IMR-90 (cell line): ENCODE measurements at regions not wholly inside any gene's neighbourhood (a gene's known extent, or its start where the extent isn't known, plus 50 kb on each side); places are given as distances from the start of the nearest gene placed in this dataset.
"Not testable (repeated sequence)": the region's sequence is repeated elsewhere in the genome, so short reads cannot be mapped to it uniquely, and the experiment has no call there.

Source experiments
- ATAC-seq: fragments of 200-7000 bp; cut with Tn5 transposase; 2 replicates; pipeline ENCODE4 v1.9.1; 2020; ENCODE audit warnings: low read depth, mild to moderate bottlenecking, moderate library complexity
- BruUV-seq: library from RNA; stranded (reverse); fragments of 400-500 nt; replicated peaks from 2 replicates; lab custom pipeline; 2021; lab: Mats Ljungman, UMichigan
- CTCF ChIA-PET: fragments of 300-600 bp; formaldehyde crosslinking; extraction: SDS; loops from one replicate; lab custom pipeline; 2021; ENCODE audit warnings: antibody characterized with exemption; lab: Yijun Ruan, JAX
- POLR2A ChIA-PET: fragments of 300-600 bp; sonication (Branson Sonifier 250); formaldehyde crosslinking; loops from one replicate; lab custom pipeline; 2022; ENCODE audit warnings: antibody characterized with exemption; ENCODE audit not compliant: unreplicated experiment; lab: Charles Lee
- DNase-seq: peaks from one replicate; pipeline ENCODE4 v3.0.0; 2013
- H2AFZ ChIP-seq: replicated peaks from 2 replicates; pipeline ENCODE3; 2013; ENCODE audit warnings: low read length, mild to moderate bottlenecking; ENCODE audit not compliant: poor library complexity
- H2AK5ac ChIP-seq: 2 replicates; pipeline ENCODE4 v1.6.1; 2013; ENCODE audit warnings: low read depth, low read length, inconsistent platforms
- H2AK9ac ChIP-seq: replicated peaks from 2 replicates; pipeline ENCODE3; 2013; ENCODE audit warnings: mild to moderate bottlenecking, low read depth, low read length, moderate library complexity; ENCODE audit not compliant: poor library complexity
- H2BK120ac ChIP-seq: 2 replicates; pipeline ENCODE4 v1.6.1; 2013; ENCODE audit warnings: low read depth, low read length, inconsistent platforms
- H2BK15ac ChIP-seq: 3 replicates; pipeline ENCODE4 v1.6.1; 2013; ENCODE audit warnings: low read depth, low read length, inconsistent platforms
- H2BK20ac ChIP-seq: 2 replicates; pipeline ENCODE4 v1.6.1; 2013; ENCODE audit warnings: low read depth, mild to moderate bottlenecking, inconsistent platforms, low read length, moderate library complexity
- H2BK5ac ChIP-seq: 2 replicates; pipeline ENCODE4 v1.6.1; 2013; ENCODE audit warnings: mild to moderate bottlenecking, low read depth, low read length, inconsistent platforms; ENCODE audit not compliant: poor library complexity, severe bottlenecking
- H3K14ac ChIP-seq: replicated peaks from 2 replicates; pipeline ENCODE4 v1.6.1; 2013; ENCODE audit warnings: low read depth, low read length, inconsistent platforms
- H3K18ac ChIP-seq: 2 replicates; pipeline ENCODE4 v1.6.1; 2013; ENCODE audit warnings: low read depth, low read length, control low read depth
- H3K23ac ChIP-seq: 2 replicates; pipeline ENCODE4 v1.6.1; 2013; ENCODE audit warnings: low read depth, low read length, inconsistent platforms
- H3K27ac ChIP-seq: 2 replicates; pipeline ENCODE4 v1.5.1; 2013; ENCODE audit warnings: mild to moderate bottlenecking, control low read depth, low read length; ENCODE audit not compliant: insufficient read depth
- H3K27me3 ChIP-seq: 2 replicates; pipeline ENCODE4 v1.6.1; 2013; ENCODE audit warnings: low read length; ENCODE audit not compliant: control insufficient read depth, insufficient read depth
- H3K36me3 ChIP-seq: 2 replicates; pipeline ENCODE4 v1.6.1; 2013; ENCODE audit warnings: low read length, mixed read lengths; ENCODE audit not compliant: control insufficient read depth, insufficient read depth
- H3K4ac ChIP-seq: 2 replicates; pipeline ENCODE4 v1.6.1; 2013; ENCODE audit warnings: low read depth, low read length, inconsistent platforms
- H3K4me1 ChIP-seq: 2 replicates; pipeline ENCODE4 v1.6.1; 2013; ENCODE audit warnings: low read length, mixed read lengths; ENCODE audit not compliant: control insufficient read depth, insufficient read depth
- H3K4me2 ChIP-seq: 2 replicates; pipeline ENCODE4 v1.6.1; 2013; ENCODE audit warnings: low read depth, mild to moderate bottlenecking, control low read depth, low read length, moderate library complexity
- H3K4me3 ChIP-seq: 2 replicates; pipeline ENCODE4 v1.5.1; 2013; ENCODE audit warnings: low read depth, mild to moderate bottlenecking, control low read depth, low read length, moderate library complexity; ENCODE audit not compliant: insufficient read depth
- H3K56ac ChIP-seq: 2 replicates; pipeline ENCODE4 v1.6.1; 2013; ENCODE audit warnings: low read length, inconsistent platforms; ENCODE audit not compliant: insufficient read depth; ENCODE audit errors: extremely low read depth
- H3K79me1 ChIP-seq, 2 experiments: 2 replicates each; pipeline ENCODE4 v1.6.1; 2013; ENCODE audit warnings: low read length in 2 of 2, inconsistent platforms in 1 of 2, low read depth in 1 of 2
- H3K9ac ChIP-seq: 2 replicates; pipeline ENCODE4 v1.6.1; 2013; ENCODE audit warnings: low read depth, low read length, control low read depth
- H3K9me1 ChIP-seq: 2 replicates; pipeline ENCODE4 v1.6.1; 2013; ENCODE audit warnings: low read length, inconsistent platforms; ENCODE audit not compliant: insufficient read depth
- H3K9me3 ChIP-seq: 2 replicates; pipeline ENCODE4 v1.6.1; 2013; ENCODE audit warnings: low read length; ENCODE audit not compliant: control insufficient read depth, insufficient read depth
- H4K20me1 ChIP-seq: 2 replicates; pipeline ENCODE4 v1.6.1; 2013; ENCODE audit warnings: low read length, inconsistent platforms; ENCODE audit not compliant: insufficient read depth
- H4K5ac ChIP-seq: 2 replicates; pipeline ENCODE4 v1.6.1; 2013; ENCODE audit warnings: mild to moderate bottlenecking, low read depth, low read length, control low read depth
- H4K8ac ChIP-seq, 2 experiments: 2 replicates each; pipeline ENCODE4 v1.6.1; 2013; ENCODE audit warnings: low read depth in 2 of 2, low read length in 2 of 2, control low read depth in 1 of 2, inconsistent platforms in 1 of 2
- H4K91ac ChIP-seq: 2 replicates; pipeline ENCODE4 v1.6.1; 2013; ENCODE audit warnings: low read depth, low read length, inconsistent platforms; ENCODE audit not compliant: insufficient read depth
- whole genome bisulfite sequencing, 2 experiments: methylation state at CpG; one replicate each; pipeline versions ENCODE4 v1.1.5 to v1.1.7; 2013; ENCODE audit warnings: missing lambda C conversion rate in 2 of 2; ENCODE audit not compliant: insufficient read length in 1 of 2; ENCODE audit errors: extremely low coverage in 2 of 2; 5-methylcytosine and 5-hydroxymethylcytosine counted together
- dilution Hi-C: fragments of 300-500 bp; cut with HindIII; formaldehyde crosslinking; loops from one replicate; pipeline ENCODE4 v1.14.3; 2018; ENCODE audit warnings: low sequenced_read_pairs; ENCODE audit not compliant: unreplicated experiment
- in situ Hi-C: fragments of 300-500 bp; cut with MboI; formaldehyde crosslinking; loops from 3 replicates; pipeline ENCODE4 v1.14.3; 2019; ENCODE audit warnings: low sequenced_read_pairs, inconsistent platforms, mixed read lengths
- intact Hi-C: fragments of 100-400 bp; cut with micrococcal nuclease; formaldehyde crosslinking; loops from 2 replicates; pipeline ENCODE4 v1.10.0; 2022

- H2AFZ ChIP-seq, H2AK9ac ChIP-seq, H3K4me3 ChIP-seq, H3K9me1 ChIP-seq, H3K18ac ChIP-seq, intact Hi-C loops, ATAC-seq, H3K9ac ChIP-seq, H2BK15ac ChIP-seq, POLR2A ChIA-PET, H4K5ac ChIP-seq, H2BK5ac ChIP-seq, H3K4ac ChIP-seq, CTCF ChIA-PET, H4K20me1 ChIP-seq, H2BK120ac ChIP-seq, H4K91ac ChIP-seq, dilution Hi-C loops, DNase-seq, H3K23ac ChIP-seq, in situ Hi-C loops, H2BK20ac ChIP-seq, H4K8ac ChIP-seq, H3K4me2 ChIP-seq, H3K27ac ChIP-seq, H3K56ac ChIP-seq, H3K27me3 ChIP-seq, H2AK5ac ChIP-seq, H3K4me1 ChIP-seq, H3K36me3 ChIP-seq, H3K79me1 ChIP-seq, BruUV-seq, H3K9me3 ChIP-seq, H3K14ac ChIP-seq: not testable (repeated sequence)
- WGBS, 2 experiments = no CpG with 5 or more reads among the region's 7 CpGs
These were observed 122.1 kb downstream of the TNFRSF13B start for GRCh38 chr17:16849861-16850260.

GRCh38 chr17:16848997-16849396, 122.9 kb downstream of the TNFRSF13B start:
- in situ Hi-C loops, CTCF ChIA-PET, H4K8ac ChIP-seq, H3K27me3 ChIP-seq, H3K36me3 ChIP-seq, H3K27ac ChIP-seq, POLR2A ChIA-PET, BruUV-seq, H3K79me1 ChIP-seq, H2BK120ac ChIP-seq, H3K23ac ChIP-seq, H2AFZ ChIP-seq, H3K9me1 ChIP-seq, H3K18ac ChIP-seq, H3K4me3 ChIP-seq, H4K20me1 ChIP-seq, DNase-seq, intact Hi-C loops, H3K9me3 ChIP-seq, H3K9ac ChIP-seq, H3K56ac ChIP-seq, H4K91ac ChIP-seq, H3K4ac ChIP-seq, H2AK9ac ChIP-seq, ATAC-seq, H4K5ac ChIP-seq, H3K4me2 ChIP-seq, H2BK20ac ChIP-seq, dilution Hi-C loops, H2BK5ac ChIP-seq, H3K14ac ChIP-seq, H2AK5ac ChIP-seq, H3K4me1 ChIP-seq, H2BK15ac ChIP-seq: not testable (repeated sequence)
- WGBS, 2 experiments = no CpG with 5 or more reads among the region's 14 CpGs
